NCI-H2171 treated with DMSO at 0.1 percent for 48 hours (cell line): ENCODE measurements at regions not wholly inside any gene's neighbourhood (a gene's known extent, or its start where the extent isn't known, plus 50 kb on each side); places are given as distances from the start of the nearest gene placed in this dataset.
A peak's percentile ranks its signal among the peaks of the same experiment; 100 is the strongest.

Source experiments
- DNase-seq: peaks from one replicate; lab custom pipeline; 2025; lab: John Stamatoyannopoulos, UW

DNA sequence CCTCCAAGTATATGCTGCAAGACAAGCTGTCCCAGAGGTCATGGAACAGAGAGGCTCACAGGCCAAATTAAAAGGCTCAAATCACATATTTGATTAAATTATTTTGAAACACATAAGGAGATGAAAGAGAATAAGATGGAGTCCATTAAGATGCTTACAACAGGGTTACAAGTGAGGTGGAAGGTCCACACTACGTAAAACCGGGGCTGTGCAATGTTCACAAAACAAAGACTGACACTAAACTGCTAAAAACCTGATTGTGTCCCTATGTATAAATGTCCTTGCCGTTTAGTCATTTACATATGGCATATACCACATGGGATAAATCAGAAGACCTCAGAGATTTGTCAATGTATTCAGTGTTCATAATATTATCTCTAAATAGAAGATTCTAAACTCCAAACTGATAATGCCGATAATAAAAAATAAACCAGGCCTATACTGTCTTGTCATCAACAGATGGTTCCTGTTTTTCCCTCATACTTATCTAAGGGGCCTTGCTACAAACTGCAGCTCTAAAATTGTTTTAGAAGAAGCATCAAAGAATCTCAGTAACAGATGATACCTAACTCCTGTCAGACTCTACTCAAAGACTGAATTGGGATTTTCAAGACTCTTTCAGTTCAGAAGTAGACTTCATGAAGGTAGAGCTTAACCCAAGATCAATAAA lies 51.8 kb upstream of the RIPOR2 start:
- DNase-seq, result no peak

DNA sequence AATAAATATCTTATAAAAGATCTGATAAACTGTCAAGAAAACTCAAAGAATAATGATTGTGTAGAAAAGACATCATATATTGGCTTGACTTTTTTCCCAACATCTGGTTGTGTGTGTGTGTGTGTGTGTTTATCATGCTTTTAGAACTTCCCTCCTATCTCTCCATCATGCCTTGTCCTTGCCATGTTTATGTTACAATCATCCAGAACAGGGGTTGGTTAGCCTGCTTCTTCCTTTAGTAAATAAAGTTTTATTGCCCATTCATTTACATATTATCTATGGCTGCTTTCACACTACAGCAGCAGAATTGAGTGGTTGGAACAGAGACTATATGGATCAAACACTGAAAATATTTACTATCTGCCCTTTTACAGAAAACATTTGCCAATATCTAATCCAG lies 52.8 kb upstream of the RIPOR2 start:
- DNase-seq, result no peak

DNA sequence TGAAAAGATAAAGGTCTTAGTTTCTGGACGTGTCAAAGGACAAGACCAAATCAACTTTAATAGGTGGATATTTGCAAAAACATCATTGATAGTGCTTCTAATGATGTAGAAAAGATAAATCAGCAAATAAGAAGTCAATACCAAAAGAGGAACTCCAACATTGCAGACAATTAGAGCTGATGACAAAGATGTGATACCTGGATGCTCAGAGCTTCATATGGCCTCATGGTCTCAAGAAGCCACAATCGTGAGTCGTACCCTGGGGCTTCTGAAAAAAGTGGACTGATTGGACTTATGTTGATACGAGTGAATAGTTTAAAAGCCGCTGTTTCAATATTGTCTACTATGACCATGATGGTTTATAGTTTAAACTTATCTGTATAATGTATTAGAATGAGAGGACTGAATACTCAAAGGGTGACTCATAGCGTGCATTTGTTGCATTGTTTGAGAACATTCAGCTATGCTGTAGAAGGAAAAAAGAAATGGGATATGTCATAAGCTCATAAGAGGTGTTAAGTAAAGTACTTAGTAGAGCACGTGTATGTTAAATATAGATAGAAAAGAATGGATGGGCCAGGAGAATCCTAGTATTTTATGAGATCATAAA lies 54.6 kb upstream of the RIPOR2 start:
- no peak for DNase-seq

DNA sequence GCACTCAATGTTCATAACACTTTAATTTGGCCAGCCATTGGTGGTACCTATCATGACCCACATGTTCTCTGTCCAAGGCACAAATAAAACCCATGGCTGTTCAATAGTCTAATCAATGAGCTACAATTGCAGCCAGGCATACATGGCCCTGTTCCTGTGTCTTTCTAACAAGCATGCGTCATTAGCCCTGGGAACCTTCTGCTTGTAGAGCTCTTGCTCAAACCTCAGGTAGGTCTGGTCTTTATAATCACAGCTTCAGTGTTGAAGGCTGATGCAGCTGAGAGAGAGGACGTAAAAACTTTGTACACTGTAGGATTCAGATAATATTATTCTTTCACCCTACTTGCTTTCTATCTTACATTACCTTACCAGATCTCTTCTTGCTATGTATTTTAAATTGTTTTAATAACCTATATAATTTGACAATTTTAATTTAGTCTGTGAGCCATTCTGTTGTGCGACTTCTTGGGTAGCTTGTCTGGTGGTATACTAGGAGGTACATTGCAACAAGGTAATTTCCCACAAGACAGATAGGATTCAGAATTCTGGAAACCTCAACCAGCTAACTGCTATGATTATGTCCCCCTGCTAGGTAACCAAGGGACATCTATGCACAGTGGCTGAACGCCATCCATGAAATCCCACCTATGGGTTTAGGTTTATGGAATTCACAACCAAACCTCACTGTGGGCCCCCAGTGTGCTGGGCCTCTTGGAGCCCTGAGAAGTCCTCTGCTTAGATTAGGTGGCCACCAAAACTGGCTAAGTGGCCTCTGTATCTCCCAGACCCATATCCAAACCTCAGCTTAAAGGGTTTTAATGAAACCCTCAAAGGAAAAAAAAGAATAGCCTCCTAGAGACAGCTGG lies 55.4 kb upstream of the RIPOR2 start:
- DNase-seq, result no peak

DNA sequence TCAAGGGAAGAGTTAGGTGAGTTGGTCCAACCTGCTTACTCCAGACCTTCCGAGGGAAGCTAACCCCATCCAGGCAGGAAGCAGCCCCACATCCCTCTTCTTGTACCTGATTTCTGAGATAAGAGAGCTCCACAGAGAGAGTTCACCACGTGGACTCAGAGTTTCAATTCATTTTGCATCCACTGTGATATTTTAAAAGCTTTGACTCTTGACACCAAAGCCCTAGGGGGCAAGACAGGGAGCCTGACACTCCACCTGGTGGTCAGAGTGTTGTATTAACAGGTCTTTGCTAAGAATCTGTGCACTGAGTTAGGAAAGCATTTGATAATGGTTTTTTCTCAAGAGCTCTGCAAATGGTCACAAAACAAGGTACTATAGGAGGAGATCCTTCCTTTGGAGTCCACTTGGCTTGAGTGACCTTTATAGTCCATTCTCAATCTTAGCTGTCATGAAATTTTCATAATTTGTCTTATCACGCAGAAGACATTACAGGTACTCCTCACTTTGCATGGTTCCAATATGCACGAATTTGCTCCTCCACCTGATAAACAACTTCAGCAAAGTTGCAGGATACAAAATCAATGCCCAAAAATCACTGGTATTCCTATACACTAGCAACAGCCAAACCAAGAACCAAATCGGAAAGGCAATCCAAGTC lies 56.2 kb upstream of the RIPOR2 start:
- peak; percentile 71 for DNase-seq

DNA sequence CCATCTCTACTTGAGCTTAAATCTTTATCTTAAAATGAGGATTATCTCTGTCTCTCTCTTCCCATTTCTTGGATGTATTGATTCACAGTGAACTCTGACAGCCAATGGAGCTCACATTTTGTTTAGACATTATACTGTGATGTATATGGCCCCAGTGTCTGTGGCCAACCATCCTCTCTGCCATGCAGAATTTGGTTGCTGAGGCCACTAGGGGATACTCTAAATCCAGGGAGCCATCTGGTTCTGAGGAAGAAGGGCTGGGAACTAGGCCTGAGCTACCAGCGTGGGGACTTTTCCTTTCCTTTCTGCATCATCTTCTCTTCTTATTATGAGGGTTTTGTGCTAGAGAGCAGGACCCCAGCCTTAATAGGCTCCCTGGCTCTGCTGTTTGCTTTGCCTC lies 59.1 kb upstream of the RIPOR2 start:
- no peak for DNase-seq

DNA sequence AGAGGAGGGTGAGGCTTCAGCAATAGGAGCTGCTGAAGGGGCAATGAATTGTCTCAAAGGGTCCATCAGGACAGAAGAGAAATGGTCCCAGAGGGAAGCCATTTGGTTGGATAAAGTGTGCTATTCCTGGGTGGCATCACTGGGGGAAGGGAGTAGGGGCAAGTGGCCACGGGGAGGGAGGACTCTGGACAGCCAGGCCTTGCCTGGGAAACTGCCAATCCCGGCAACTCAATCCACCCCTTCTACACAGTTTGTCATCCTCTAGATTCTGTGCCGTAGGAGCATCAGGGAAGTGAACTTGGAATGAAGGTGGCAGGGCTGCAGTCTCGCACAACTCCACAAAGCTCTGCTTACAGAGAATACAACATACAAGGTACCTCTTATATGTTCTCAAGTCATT lies 59.5 kb upstream of the RIPOR2 start:
- DNase-seq, result no peak

DNA sequence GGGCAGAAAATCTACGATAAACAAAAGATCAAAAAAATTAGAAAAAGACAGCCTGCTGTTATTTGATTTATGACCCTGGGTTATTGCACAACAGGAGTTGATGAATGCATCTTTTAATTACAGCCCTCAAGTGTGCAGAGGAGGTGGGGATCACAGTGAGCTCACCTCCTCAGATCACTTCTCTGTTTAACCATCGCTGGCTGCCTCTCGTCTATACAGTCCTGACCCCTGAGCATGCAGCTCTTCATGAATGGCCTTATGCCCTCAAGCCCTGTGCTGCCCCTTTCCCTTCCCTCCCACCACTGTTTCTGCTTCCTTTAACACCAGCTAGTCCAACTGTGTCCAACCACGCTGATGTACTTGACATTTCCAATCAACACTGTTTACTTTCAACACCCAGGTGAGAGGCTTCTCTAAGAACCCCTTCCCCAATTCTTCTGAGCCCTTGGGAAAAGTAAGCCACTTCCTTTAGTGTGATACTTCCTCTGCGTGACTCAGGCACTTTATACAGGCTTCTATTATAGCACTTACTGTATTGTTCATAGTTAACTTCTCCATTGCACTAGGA lies 60.6 kb upstream of the RIPOR2 start:
- peak; percentile 5 for DNase-seq

DNA sequence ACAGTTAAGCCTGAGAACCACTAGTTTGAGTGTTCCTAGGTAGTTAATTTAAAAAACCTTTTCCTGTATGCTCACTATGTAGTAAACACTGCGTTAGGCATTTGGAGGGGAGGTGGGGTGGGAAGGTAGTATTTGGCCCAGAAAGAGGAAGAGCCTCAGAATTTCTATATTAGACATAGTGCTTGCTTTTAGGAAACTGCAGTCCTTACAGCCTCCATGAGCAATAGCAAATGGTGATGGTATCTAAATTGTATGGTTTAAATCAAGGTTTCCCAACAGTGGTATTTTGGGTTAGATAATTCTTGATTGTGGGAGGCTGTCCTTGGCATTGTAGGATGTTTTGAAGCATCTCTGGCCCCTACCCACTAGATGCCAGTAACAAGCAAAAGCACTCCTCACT lies 61.5 kb upstream of the RIPOR2 start:
- DNase-seq, result no peak

DNA sequence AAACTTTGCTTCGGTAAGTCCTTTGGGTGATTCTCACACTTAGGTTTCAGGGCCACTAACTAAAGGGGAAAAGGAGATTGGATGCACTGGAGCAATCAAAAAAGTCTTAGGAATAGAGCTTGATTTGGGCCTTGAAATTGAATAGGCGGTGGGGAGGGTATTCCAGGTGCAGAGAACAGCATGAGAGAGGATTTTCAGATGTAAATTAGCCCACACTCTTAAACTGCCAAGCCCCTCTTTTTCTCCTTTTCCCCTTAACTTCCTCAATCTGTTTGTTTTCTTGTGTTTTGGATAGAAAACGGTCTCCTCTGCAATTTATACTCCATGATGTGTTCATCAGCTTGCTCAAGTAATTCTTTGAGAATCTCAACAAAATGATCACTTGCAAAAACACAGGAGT lies 62.1 kb upstream of the RIPOR2 start:
- DNase-seq, result no peak

DNA sequence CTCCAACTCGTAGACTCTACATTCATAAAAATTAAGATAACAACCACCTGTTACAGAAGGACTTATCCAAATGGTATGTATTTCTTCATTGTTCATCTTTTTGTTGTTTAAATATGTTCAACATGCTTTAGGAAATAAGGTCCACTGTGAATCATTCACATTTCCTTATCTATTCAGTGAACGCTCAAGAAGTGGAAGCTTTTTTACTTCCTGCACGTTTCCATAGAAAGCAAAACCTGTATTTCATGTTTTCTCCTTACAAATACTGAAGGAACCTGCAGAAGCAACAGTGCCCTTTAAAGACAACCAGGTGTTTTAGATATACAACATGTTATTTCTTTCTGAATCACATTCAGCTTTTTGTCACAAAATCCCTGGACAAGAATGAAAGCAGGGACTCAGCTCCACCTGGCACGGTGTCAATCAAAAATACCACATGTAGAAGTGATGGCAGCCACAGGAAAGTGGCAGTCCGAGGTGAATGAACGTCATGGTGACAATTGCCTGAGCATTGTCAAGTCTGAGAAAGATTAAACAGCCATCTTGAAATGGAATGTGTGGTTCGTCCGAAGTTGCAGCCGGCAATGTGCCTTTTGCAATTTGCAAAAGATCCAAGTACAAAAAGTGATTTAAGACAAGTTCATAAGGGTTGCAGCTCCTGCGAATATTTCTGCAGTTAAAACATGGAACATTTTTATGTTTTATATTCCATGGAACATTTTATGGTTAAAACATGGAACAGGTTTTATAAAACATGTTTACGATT lies 66.7 kb upstream of the RIPOR2 start:
- no peak for DNase-seq

DNA sequence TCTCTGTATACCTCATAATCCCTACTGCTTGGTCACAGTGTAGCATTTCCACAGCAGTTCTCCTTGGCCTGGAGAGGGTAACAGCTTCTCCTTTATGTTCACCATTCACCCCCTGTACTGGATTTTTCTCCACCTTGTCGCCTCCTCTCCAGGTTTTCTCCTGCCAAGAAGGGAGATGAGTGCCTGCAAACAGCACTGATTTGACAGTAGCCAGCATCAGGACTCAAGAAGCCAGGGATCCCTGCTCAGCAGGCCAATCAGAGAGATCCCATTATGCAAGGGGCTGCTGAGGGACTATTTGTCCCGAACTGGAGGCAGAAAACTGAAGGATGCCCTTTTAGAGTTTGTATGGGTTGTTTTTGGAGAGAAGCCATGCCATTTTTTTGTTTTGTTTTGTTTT lies 68.6 kb upstream of the RIPOR2 start:
- DNase-seq, result no peak

DNA sequence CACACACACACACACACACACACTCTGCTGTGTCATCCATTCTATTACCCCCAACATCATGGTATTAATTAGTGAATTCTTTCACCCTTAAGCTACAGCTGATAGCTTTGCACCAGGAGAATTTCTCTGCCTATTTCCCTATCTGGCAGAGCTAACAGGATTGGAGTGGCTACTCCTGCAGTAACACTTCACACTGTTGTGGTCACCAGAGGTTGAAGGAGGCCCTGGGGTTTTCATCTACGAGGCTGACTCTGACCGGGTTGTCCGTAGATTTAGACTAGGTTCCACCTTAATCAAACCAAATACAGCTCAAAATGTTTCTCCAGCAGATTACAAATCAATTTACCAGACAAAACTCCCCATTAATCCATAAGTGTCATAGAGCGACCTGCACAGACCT lies 69.2 kb upstream of the RIPOR2 start:
- no peak for DNase-seq

DNA sequence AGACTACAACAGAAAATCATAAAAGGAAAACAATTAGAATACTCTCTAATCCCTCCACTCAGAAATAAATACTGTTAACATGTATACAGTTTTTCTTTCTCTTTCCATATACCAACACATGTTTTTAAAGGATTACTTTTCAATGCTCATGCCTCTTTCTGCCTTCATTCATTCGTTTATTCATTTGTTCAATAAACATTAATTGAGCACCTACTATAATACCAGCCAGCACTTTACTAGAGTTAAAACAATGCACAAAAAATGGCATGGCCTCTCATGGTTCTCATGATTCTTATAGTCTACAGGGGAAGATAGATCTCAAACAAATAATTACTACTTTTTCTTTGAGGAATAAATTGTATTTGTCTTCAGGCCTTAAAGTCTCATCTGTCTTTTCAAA lies 70.3 kb upstream of the RIPOR2 start:
- no peak for DNase-seq

DNA sequence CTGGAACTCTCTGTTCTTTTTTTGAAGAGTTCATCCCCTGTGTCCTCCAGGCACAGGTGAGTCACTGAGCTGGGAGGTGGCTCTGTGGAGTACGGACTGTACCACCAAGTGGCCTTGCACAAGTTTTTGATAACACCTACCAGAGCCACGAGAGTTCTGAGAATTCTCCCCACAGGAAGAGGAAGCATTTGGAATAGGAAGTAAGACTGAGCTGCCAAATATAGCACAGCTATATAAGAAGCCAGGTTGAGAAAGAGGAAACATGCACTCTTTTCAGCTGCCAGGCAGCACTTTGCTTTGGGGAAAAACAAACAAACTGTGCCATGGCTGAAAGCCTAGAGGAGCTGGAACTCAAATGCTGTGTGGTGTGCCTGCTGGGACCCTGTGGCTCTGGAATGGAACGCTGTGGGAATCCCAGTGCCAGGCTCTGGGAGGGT lies 70.8 kb upstream of the RIPOR2 start:
- no peak for DNase-seq

DNA sequence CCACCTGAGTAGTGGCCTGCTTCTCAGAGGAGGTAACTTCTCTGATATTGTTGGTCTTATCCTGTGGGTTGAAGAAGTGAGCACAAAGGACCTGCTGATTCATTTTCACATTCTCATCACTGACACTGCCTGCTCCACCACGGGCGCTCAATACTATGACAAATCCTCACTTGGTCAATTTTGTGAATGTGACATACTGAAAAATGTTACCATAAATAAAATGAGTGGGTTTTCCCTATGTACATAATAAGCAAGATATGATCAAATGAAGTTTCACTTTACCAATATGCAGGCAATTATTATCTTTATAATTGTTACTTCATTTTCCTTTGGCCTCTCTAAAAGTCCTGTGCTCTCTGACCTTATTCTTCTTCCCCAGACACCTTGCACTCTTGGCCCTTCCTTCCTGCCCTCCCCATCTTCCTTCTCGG lies 71.5 kb upstream of the RIPOR2 start:
- no peak for DNase-seq

DNA sequence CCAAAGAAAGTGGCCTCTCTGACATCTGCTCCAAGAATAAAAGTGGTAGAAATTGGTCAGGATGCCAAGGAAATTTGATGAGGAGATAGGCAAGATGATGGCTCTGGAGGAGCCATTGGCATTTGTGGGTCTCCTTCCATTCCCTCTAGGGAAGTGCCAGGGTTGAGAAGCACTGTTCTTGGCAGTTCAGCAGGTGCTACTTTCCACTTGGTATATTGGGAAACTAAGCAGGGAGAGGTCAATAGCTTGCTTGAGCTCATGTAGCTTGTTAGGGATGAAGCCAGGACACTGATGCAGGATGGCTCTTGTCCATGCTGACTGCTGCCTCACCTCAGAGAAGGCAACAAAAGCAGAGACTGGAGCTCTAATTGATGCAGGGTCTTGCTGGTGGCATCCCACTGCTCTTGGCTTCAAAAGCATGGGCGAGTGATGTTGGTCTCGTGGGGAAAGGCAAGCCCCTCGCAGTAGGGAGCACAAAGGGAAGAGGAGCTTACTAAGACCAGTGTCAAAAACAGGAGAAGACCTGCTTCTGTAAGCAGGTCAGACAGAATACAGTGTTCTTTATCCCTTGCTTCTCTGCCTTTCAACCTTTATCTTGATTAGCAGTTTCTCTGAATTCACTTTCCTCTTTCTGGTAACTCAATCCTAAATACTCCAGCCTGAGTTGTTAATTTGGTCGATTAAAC lies 73.1 kb upstream of the RIPOR2 start:
- no peak for DNase-seq

DNA sequence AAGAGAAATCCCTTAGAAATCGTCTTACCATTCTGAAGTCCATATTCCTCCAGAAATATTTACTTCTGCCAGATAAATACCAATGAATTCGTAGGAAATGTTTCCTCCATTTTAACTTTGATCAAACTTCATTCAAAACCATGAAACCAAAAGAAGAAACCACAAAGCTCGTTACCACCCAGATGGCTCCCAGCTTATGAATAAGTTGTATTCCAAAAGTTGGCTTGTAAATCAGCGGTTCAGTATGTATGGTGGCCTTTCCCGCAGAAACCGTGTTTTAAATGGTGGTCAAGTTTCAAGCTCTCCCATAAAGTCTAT lies 73.6 kb upstream of the RIPOR2 start:
- no peak for DNase-seq

DNA sequence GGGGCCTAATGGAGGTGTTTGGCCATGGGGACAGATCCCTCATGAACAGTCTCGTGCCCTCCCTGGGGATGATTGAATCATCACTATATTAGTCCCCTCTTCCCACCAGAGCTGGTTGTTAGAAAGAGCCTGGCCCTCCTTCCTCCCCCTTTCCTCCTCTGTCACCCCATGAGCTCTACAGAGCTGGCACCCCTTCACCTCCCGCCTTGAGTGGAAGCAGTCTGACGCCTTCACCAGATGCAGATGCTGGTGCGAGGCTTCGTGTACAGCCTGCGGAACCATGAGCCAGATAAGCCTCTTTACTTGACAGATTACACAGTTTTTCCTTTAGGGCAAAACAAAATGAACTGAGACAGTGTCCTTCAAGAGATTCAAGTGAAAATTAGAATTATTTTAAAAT lies 74.4 kb upstream of the RIPOR2 start:
- DNase-seq, result no peak

DNA sequence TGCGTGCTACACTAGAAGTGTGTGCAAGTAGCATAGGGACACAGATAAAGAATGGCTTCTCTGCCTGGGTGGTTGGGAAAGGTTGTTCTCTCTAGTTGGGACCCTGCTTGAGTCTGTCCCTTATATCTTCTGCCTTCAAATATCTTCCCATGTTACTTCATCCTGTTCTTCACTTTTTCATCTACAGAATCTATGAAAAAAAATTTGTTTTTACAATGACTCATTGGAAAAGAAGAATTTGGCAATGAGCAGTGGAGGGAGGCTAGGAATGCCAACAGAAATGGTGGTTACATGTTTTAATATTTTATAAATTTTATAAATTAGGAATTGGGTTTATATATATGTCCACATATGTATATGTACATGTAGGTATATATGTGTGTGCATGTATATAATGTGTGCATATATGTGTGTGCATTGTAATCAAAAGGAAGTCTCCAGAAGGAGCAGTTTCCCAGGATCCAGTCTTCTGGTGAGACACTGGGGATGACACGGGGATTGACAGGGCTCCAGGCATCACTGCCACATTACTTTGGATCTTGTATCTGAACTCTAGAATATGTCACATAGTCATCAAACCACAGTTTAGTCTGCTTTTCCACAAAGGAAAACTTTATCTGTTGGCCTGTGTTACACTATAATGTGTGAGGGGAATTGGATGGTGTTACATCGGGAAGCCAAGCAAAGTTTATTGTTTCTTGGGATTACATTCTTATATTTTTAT lies 75.3 kb upstream of the RIPOR2 start:
- DNase-seq, result no peak
